Astrocyte (in vitro differentiated cells and primary cell): ENCODE measurements at regions not wholly inside any gene's neighbourhood (a gene's known extent, or its start where the extent isn't known, plus 50 kb on each side); places are given as distances from the start of the nearest gene placed in this dataset.

Experiments
- DNase-seq: peaks from one replicate; pipeline ENCODE4 v3.0.0-alpha.2; 2010; ENCODE audit warnings: low read depth
- FAIRE-seq: peaks from 2 replicates; lab custom pipeline; 2011; peaks lifted over from hg19 to GRCh38; lab: Jason Lieb, UNC
- H2AFZ ChIP-seq: 2 replicates; pipeline ENCODE4 v1.6.0; 2012; ENCODE audit warnings: low read depth, low read length, inconsistent platforms
- H3K27ac ChIP-seq: 2 replicates; pipeline ENCODE4 v1.5.1; 2011; ENCODE audit warnings: low read depth, low read length, inconsistent platforms
- H3K27me3 ChIP-seq: 2 replicates; pipeline ENCODE4 v1.6.0; 2011; ENCODE audit warnings: low read length, inconsistent platforms; ENCODE audit not compliant: insufficient read depth
- H3K36me3 ChIP-seq: 2 replicates; pipeline ENCODE4 v1.5.1; 2011; ENCODE audit warnings: low read length, inconsistent platforms; ENCODE audit not compliant: insufficient read depth
- H3K4me1 ChIP-seq: 2 replicates; pipeline ENCODE4 v1.5.1; 2011; ENCODE audit warnings: low read length, inconsistent platforms; ENCODE audit not compliant: insufficient read depth
- H3K4me2 ChIP-seq: 2 replicates; pipeline ENCODE4 v1.6.0; 2012; ENCODE audit warnings: low read length, inconsistent platforms
- H3K4me3 ChIP-seq: 2 replicates; pipeline ENCODE4 v1.5.1; 2011; ENCODE audit warnings: low read depth, mild to moderate bottlenecking, low read length, inconsistent platforms; ENCODE audit not compliant: insufficient read depth
- H3K79me2 ChIP-seq: 2 replicates; pipeline ENCODE4 v1.6.0; 2012; ENCODE audit warnings: mild to moderate bottlenecking, low read length, inconsistent platforms; ENCODE audit not compliant: insufficient read depth
- H3K9ac ChIP-seq: 2 replicates; pipeline ENCODE4 v1.6.0; 2012; ENCODE audit warnings: mild to moderate bottlenecking, low read length, inconsistent platforms
- H3K9me3 ChIP-seq: 2 replicates; pipeline ENCODE4 v1.5.1; 2012; ENCODE audit warnings: low read depth, mild to moderate bottlenecking, low read length, inconsistent platforms; ENCODE audit not compliant: insufficient read depth
- H4K20me1 ChIP-seq: 2 replicates; pipeline ENCODE4 v1.6.0; 2012; ENCODE audit warnings: low read length, inconsistent platforms; ENCODE audit not compliant: insufficient read depth
- H3K27ac Mint-ChIP-seq: one replicate; pipeline ENCODE4 v1.8.0; 2021; ENCODE audit warnings: mild to moderate bottlenecking, mixed read lengths; ENCODE audit not compliant: unreplicated experiment
- H3K27me3 Mint-ChIP-seq: one replicate; pipeline ENCODE4 v1.8.0; 2021; ENCODE audit warnings: low read depth, mixed read lengths; ENCODE audit not compliant: unreplicated experiment
- H3K36me3 Mint-ChIP-seq: one replicate; pipeline ENCODE4 v1.8.0; 2021; ENCODE audit warnings: low read depth, mixed read lengths; ENCODE audit not compliant: unreplicated experiment
- H3K4me1 Mint-ChIP-seq: one replicate; pipeline ENCODE4 v1.8.0; 2021; ENCODE audit warnings: low read depth, mixed read lengths; ENCODE audit not compliant: unreplicated experiment
- H3K4me3 Mint-ChIP-seq: one replicate; pipeline ENCODE4 v1.8.0; 2021; ENCODE audit warnings: mild to moderate bottlenecking, moderate library complexity, mixed read lengths; ENCODE audit not compliant: unreplicated experiment
- H3K9me3 Mint-ChIP-seq: one replicate; pipeline ENCODE4 v1.8.0; 2021; ENCODE audit warnings: mild to moderate bottlenecking, mixed read lengths; ENCODE audit not compliant: unreplicated experiment
- EZH2 ChIP-seq: IDR thresholded peaks from 2 replicates; pipeline ENCODE4 v1.6.1; 2012; ENCODE audit warnings: mild to moderate bottlenecking, low read length, inconsistent platforms; ENCODE audit not compliant: insufficient read depth
- TF ChIP-seq, protein P1 (sequence below): IDR thresholded peaks from 2 replicates; pipeline ENCODE4 v1.5.1; 2011; ENCODE audit warnings: low read depth, mild to moderate bottlenecking, inconsistent platforms, low read length, moderate library complexity; ENCODE audit not compliant: insufficient read depth

GRCh38 chr20:54361475-54361874, 113.9 kb upstream of the DOK5 start:
- no peak overlapping the region for H3K4me2 ChIP-seq
- Mint-ChIP-seq H3K27ac (no peak overlapping the region), H3K4me3 (no peak overlapping the region), H3K27me3 (no peaks in the 10 kb centered on the region), H3K4me1 (no peaks in the 10 kb centered on the region), H3K36me3 (no peaks in the 10 kb centered on the region), H3K9me3 (no peaks in the 10 kb centered on the region)
- H4K20me1 ChIP-seq, result no peaks in the 10 kb centered on the region
- no peak for FAIRE-seq
- H3K79me2 ChIP-seq, result no peaks in the 10 kb centered on the region
- no peak for DNase-seq
- H3K36me3 ChIP-seq, result no peaks in the 10 kb centered on the region
- no peak for TF ChIP-seq EZH2
- TF ChIP-seq, protein P1, sequence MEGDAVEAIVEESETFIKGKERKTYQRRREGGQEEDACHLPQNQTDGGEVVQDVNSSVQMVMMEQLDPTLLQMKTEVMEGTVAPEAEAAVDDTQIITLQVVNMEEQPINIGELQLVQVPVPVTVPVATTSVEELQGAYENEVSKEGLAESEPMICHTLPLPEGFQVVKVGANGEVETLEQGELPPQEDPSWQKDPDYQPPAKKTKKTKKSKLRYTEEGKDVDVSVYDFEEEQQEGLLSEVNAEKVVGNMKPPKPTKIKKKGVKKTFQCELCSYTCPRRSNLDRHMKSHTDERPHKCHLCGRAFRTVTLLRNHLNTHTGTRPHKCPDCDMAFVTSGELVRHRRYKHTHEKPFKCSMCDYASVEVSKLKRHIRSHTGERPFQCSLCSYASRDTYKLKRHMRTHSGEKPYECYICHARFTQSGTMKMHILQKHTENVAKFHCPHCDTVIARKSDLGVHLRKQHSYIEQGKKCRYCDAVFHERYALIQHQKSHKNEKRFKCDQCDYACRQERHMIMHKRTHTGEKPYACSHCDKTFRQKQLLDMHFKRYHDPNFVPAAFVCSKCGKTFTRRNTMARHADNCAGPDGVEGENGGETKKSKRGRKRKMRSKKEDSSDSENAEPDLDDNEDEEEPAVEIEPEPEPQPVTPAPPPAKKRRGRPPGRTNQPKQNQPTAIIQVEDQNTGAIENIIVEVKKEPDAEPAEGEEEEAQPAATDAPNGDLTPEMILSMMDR, result no peak
- H3K9me3 ChIP-seq, result no peaks in the 10 kb centered on the region
- H3K27me3 ChIP-seq, result no peaks in the 10 kb centered on the region
- no peak overlapping the region for H3K4me3 ChIP-seq
- H3K4me1 ChIP-seq, result no peaks in the 10 kb centered on the region
- no peak overlapping the region for H3K9ac ChIP-seq
- no peak overlapping the region for H3K27ac ChIP-seq
- H2AFZ ChIP-seq, result no peak overlapping the region

DNA sequence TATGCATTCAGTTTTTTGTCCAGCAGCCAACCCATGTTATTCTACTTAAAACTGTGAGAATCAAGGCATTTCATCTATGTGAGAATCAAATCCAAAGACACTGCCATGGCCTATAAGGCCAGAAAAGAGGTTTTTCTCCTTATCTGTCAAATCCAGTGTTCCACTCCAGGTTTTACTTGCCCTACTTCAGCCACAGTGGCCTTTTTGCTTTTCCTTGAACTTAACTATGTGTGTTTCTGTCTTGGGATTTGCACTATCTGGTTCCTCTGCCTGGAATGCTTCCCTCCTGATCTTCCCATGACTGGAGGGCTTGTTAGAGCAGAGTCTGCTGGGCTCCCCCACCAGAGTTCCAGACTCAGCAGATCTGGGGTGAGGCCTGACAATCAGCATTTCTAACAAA, 113.1 kb upstream of the DOK5 start:
- no peak overlapping the region for H3K4me2 ChIP-seq
- no peak overlapping the region for H2AFZ ChIP-seq
- TF ChIP-seq EZH2, result no peak
- TF ChIP-seq, protein P1, result no peak
- FAIRE-seq, result no peak
- no peak overlapping the region for H3K9ac ChIP-seq
- no peaks in the 10 kb centered on the region for H3K9me3 Mint-ChIP-seq
- no peaks in the 10 kb centered on the region for H4K20me1 ChIP-seq
- no peaks in the 10 kb centered on the region for H3K27me3 ChIP-seq
- H3K4me1 ChIP-seq, result no peaks in the 10 kb centered on the region
- H3K27me3 Mint-ChIP-seq, result no peaks in the 10 kb centered on the region
- no peak overlapping the region for H3K27ac Mint-ChIP-seq
- H3K36me3 Mint-ChIP-seq, result no peaks in the 10 kb centered on the region
- no peak overlapping the region for H3K4me3 ChIP-seq
- no peak overlapping the region for H3K27ac ChIP-seq
- no peaks in the 10 kb centered on the region for H3K36me3 ChIP-seq
- no peaks in the 10 kb centered on the region for H3K79me2 ChIP-seq
- no peaks in the 10 kb centered on the region for H3K9me3 ChIP-seq
- no peaks in the 10 kb centered on the region for H3K4me1 Mint-ChIP-seq
- no peak overlapping the region for H3K4me3 Mint-ChIP-seq
- DNase-seq, result no peak

- no peak overlapping the region for H3K9ac ChIP-seq
- H3K36me3 ChIP-seq, result no peaks in the 10 kb centered on the region
- TF ChIP-seq EZH2, result no peak
- TF ChIP-seq, protein P1, result no peak
- no peaks in the 10 kb centered on the region for H3K36me3 Mint-ChIP-seq
- H2AFZ ChIP-seq, result no peak overlapping the region
- no peaks in the 10 kb centered on the region for H3K4me1 ChIP-seq
- no peaks in the 10 kb centered on the region for H3K27me3 ChIP-seq
- H3K4me2 ChIP-seq, result no peak overlapping the region
- H3K27ac ChIP-seq, result no peak overlapping the region
- H4K20me1 ChIP-seq, result no peaks in the 10 kb centered on the region
- no peak overlapping the region for H3K27ac Mint-ChIP-seq
- DNase-seq (no peak), FAIRE-seq (no peak)
- H3K4me1 Mint-ChIP-seq, result no peaks in the 10 kb centered on the region
- H3K9me3 ChIP-seq, result no peaks in the 10 kb centered on the region
- no peaks in the 10 kb centered on the region for H3K9me3 Mint-ChIP-seq
- H3K4me3 Mint-ChIP-seq, result no peak overlapping the region
- no peaks in the 10 kb centered on the region for H3K79me2 ChIP-seq
- no peaks in the 10 kb centered on the region for H3K27me3 Mint-ChIP-seq
- no peak overlapping the region for H3K4me3 ChIP-seq
These were observed 111.0 kb upstream of the DOK5 start for GRCh38 chr20:54364365-54364764.
